Neural cell (in vitro differentiated cells): ENCODE measurements at regions not wholly inside any gene's neighbourhood (a gene's known extent, or its start where the extent isn't known, plus 50 kb on each side); places are given as distances from the start of the nearest gene placed in this dataset.

Experiments used
- CTCF ChIP-seq: fragments of 450-650 bp; IDR thresholded peaks from 2 replicates; pipeline ENCODE4 v1.5.1; 2014; ENCODE audit warnings: antibody characterized with exemption, mild to moderate bottlenecking, moderate library complexity; ENCODE audit not compliant: poor library complexity, severe bottlenecking
- POLR2AphosphoS5 ChIP-seq: IDR thresholded peaks from 2 replicates; pipeline ENCODE4 v1.6.1; 2012

DNA sequence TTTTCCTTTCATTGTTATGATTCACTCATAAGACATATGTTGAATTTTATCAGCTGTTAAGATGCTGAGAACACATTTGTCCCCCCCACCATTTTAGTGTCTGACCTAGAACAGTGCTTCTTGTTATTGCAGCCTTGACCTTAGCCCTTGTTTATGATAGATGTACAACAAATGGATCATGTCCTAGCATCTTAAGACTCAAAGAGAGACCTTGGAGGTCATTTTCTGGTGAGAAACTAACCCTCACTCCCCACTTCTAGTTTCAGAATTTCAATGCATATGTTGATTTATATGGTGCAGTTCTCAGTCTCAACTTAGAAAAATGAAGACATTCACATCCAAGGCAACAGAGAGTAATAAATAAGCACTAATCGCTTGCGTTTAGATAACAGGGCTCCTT, 391.2 kb downstream of the AEBP2 start:
- TF ChIP-seq CTCF: no peak
- no peak for TF ChIP-seq POLR2AphosphoS5
